Testis (tissue), 2 donors: ENCODE measurements at regions not wholly inside any gene's neighbourhood (a gene's known extent, or its start where the extent isn't known, plus 50 kb on each side); places are given as distances from the start of the nearest gene placed in this dataset.

Experiments
- DNase-seq: peaks from one replicate; pipeline ENCODE4 v3.0.0-alpha.2; 2019
- H3K27ac ChIP-seq, 2 donors: fragments of 200-600 bp; sonication (generic); one replicate each; pipeline ENCODE4 v1.5.1; 2019
- H3K27me3 ChIP-seq: fragments of 200-600 bp; sonication (generic); one replicate; pipeline ENCODE4 v1.5.1; 2019
- H3K36me3 ChIP-seq: fragments of 200-600 bp; sonication (generic); one replicate; pipeline ENCODE4 v1.5.1; 2017; ENCODE audit warnings: low read depth; ENCODE audit errors: missing control alignments
- H3K4me1 ChIP-seq: fragments of 200-600 bp; sonication (generic); one replicate; pipeline ENCODE4 v1.5.1; 2019
- H3K4me3 ChIP-seq, 2 donors: fragments of 200-600 bp; sonication (generic); one replicate each; pipeline ENCODE4 v1.5.1; 2017 to 2019
- H3K9me3 ChIP-seq: fragments of 200-600 bp; sonication (generic); one replicate; pipeline ENCODE4 v1.5.1; 2017
- CTCF ChIP-seq, 3 experiments: fragments of 450-650 bp in 2 of 3; fragments of 200-600 bp in 1 of 3; sonication (generic) in 1 of 3; IDR thresholded peaks; one replicate each; pipeline ENCODE4 v1.5.1; 2016 to 2019; ENCODE audit warnings: antibody characterized with exemption in 3 of 3, mild to moderate bottlenecking in 2 of 3, moderate library complexity in 1 of 3
- POLR2A ChIP-seq: fragments of 450-650 bp; IDR thresholded peaks from one replicate; pipeline ENCODE4 v1.6.1; 2017; ENCODE audit warnings: antibody characterized with exemption, mild to moderate bottlenecking, moderate library complexity
- WGBS, 2 donors: methylation state at CpG; one replicate each; pipeline ENCODE4 v1.1.5; 2018; 5-methylcytosine and 5-hydroxymethylcytosine counted together
- intact Hi-C: fragments of 100-400 bp; cut with DNase I; formaldehyde crosslinking; loops from one replicate; pipeline ENCODE4 v1.15.1; 2023; ENCODE audit warnings: low total_unique reads

GRCh38 chr12:75894965-75895754 lies 136.4 kb downstream of the PHLDA1 start:
- Histone ChIP-seq H3K27ac (no peak overlapping the region), H3K27me3 (no peaks in the 10 kb centered on the region), H3K4me1 (no peaks in the 10 kb centered on the region), H3K9me3 (no peaks in the 10 kb centered on the region), H3K36me3 (no peaks in the 10 kb centered on the region), H3K4me3 (no peak overlapping the region)
- intact Hi-C loops = no loop called here
- DNase-seq = no peak
- TF ChIP-seq CTCF (IDR thresholded peaks at IDR 0.05) (no peak), POLR2A (no peak)
- WGBS, 2 donors = 89 to 92% methylated on average over 4 of the region's 4 CpGs

GRCh38 chr12:75893765-75894164 lies 137.8 kb downstream of the PHLDA1 start:
- WGBS, 2 donors = 94 to 95% methylated on average over 3 of the region's 3 CpGs
- H3K4me3 ChIP-seq = no peak overlapping the region
- intact Hi-C loops = no loop called here
- H3K9me3 ChIP-seq = no peaks in the 10 kb centered on the region
- H3K27me3 ChIP-seq = no peaks in the 10 kb centered on the region
- no peak for DNase-seq
- H3K4me1 ChIP-seq = no peaks in the 10 kb centered on the region
- H3K27ac ChIP-seq = no peak overlapping the region
- TF ChIP-seq POLR2A = no peak
- H3K36me3 ChIP-seq = no peaks in the 10 kb centered on the region

- 80 to 83% methylated on average over 5 of the region's 5 CpGs for WGBS, 2 donors
- intact Hi-C loops = no loop called here
- DNase-seq = no peak
These were observed 138.7 kb downstream of the PHLDA1 start for GRCh38 chr12:75892731-75893408.

GRCh38 chr12:75891072-75891471 lies 140.5 kb downstream of the PHLDA1 start:
- intact Hi-C loops = no loop called here
- TF ChIP-seq POLR2A (no peak), CTCF (IDR thresholded peaks at IDR 0.05) (no peak)
- Histone ChIP-seq H3K27ac (no peak overlapping the region), H3K4me3 (no peak overlapping the region), H3K9me3 (no peaks in the 10 kb centered on the region), H3K4me1 (no peaks in the 10 kb centered on the region), H3K27me3 (no peaks in the 10 kb centered on the region), H3K36me3 (no peaks in the 10 kb centered on the region)
- 66 to 67% methylated on average over 3 of the region's 3 CpGs for whole genome bisulfite sequencing, 2 donors
- DNase-seq = no peak

More at GRCh38 chr12:75892731-75893408, 138.7 kb downstream of the PHLDA1 start:
- H3K36me3 ChIP-seq = no peaks in the 10 kb centered on the region
- no peaks in the 10 kb centered on the region for H3K27me3 ChIP-seq
- TF ChIP-seq POLR2A = no peak
- H3K27ac ChIP-seq = no peak overlapping the region
- H3K4me1 ChIP-seq = no peaks in the 10 kb centered on the region
- H3K9me3 ChIP-seq = no peaks in the 10 kb centered on the region
- H3K4me3 ChIP-seq = no peak overlapping the region

- H3K27me3 ChIP-seq = no peaks in the 10 kb centered on the region
- no peak overlapping the region for H3K27ac ChIP-seq
- intact Hi-C loops = no loop called here
- TF ChIP-seq CTCF (IDR thresholded peaks at IDR 0.05) (no peak), POLR2A (no peak)
- DNase-seq = no peak
- no peaks in the 10 kb centered on the region for H3K4me1 ChIP-seq
- H3K4me3 ChIP-seq = no peak overlapping the region
- H3K36me3 ChIP-seq = no peaks in the 10 kb centered on the region
- no peaks in the 10 kb centered on the region for H3K9me3 ChIP-seq
- WGBS, 2 donors = 91 to 94% methylated on average over 2 of the region's 2 CpGs
These were observed 140.9 kb downstream of the PHLDA1 start for GRCh38 chr12:75890660-75891059.
